ENCODE measurements at regions not wholly inside any gene's neighbourhood (a gene's known extent, or its start where the extent isn't known, plus 50 kb on each side); places are given as distances from the start of the nearest gene placed in this dataset.

DNA sequence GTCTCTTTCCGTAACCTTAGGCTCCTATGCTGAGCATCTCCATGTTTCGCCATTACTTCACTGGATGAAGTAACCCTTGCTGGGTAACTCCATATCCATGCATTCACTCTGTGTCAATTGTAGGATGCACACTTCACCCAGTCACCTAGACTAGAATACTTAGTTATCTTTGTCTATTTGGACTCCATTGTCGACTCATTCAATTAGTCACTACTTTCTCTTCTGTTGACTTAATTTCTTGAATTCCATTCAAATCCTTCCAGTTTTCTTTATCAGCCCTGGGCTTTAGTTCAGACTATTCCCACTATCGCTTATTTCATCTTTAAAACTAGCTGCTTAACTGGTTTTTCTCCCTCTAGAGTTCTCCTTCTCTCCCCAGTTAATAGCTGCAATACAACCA lies 111.3 kb upstream of the TNS3 start:
- TF ChIP-seq, protein P1, sequence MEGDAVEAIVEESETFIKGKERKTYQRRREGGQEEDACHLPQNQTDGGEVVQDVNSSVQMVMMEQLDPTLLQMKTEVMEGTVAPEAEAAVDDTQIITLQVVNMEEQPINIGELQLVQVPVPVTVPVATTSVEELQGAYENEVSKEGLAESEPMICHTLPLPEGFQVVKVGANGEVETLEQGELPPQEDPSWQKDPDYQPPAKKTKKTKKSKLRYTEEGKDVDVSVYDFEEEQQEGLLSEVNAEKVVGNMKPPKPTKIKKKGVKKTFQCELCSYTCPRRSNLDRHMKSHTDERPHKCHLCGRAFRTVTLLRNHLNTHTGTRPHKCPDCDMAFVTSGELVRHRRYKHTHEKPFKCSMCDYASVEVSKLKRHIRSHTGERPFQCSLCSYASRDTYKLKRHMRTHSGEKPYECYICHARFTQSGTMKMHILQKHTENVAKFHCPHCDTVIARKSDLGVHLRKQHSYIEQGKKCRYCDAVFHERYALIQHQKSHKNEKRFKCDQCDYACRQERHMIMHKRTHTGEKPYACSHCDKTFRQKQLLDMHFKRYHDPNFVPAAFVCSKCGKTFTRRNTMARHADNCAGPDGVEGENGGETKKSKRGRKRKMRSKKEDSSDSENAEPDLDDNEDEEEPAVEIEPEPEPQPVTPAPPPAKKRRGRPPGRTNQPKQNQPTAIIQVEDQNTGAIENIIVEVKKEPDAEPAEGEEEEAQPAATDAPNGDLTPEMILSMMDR (IDR thresholded peaks at IDR 0.05), result no peak
- TF ChIP-seq POLR2A (IDR thresholded peaks at IDR 0.05), result no peak
- Histone ChIP-seq H3K27ac (no peak overlapping the region), H3K4me1 (no peaks in the 10 kb centered on the region), H3K4me3 (replicated peaks in 1 of 3) (no peak overlapping the region), H3K36me3 (no peaks in the 10 kb centered on the region), H3K9me3 (no peaks in the 10 kb centered on the region), H3K27me3 (no peaks in the 10 kb centered on the region)
- intact Hi-C loops (cut with DNase I), result no loop called here
- DNase-seq, result no peak
- WGBS, 2 donors, result 89% methylated on average over 4 of the region's 4 CpGs

GRCh38 chr7:47691988-47692387 lies 110.1 kb upstream of the TNS3 start:
- H3K4me1 ChIP-seq, result no peaks in the 10 kb centered on the region
- no peak overlapping the region for H3K4me3 ChIP-seq (replicated peaks in 1 of 3)
- H3K9me3 ChIP-seq, result no peaks in the 10 kb centered on the region
- H3K36me3 ChIP-seq, result no peaks in the 10 kb centered on the region
- no peak overlapping the region for H3K27ac ChIP-seq
- no peak for DNase-seq
- no peaks in the 10 kb centered on the region for H3K27me3 ChIP-seq
- intact Hi-C loops (cut with DNase I), result no loop called here
- TF ChIP-seq, protein P1 (IDR thresholded peaks at IDR 0.05), result no peak
- no peak for TF ChIP-seq POLR2A (IDR thresholded peaks at IDR 0.05)

GRCh38 chr7:47690902-47691558 lies 109.1 kb upstream of the TNS3 start:
- intact Hi-C loops (cut with DNase I), result no loop called here
- Histone ChIP-seq H3K4me3 (replicated peaks in 1 of 3) (no peak overlapping the region), H3K27ac (no peak overlapping the region), H3K4me1 (no peaks in the 10 kb centered on the region), H3K9me3 (no peaks in the 10 kb centered on the region), H3K27me3 (no peaks in the 10 kb centered on the region), H3K36me3 (no peaks in the 10 kb centered on the region)
- DNase-seq, result no peak
- no peak for TF ChIP-seq POLR2A (IDR thresholded peaks at IDR 0.05)
- TF ChIP-seq, protein P1 (IDR thresholded peaks at IDR 0.05), result no peak
- WGBS, 2 donors, result 51 to 52% methylated on average over 3 of the region's 3 CpGs

GRCh38 chr7:47689558-47689957 lies 107.6 kb upstream of the TNS3 start:
- H3K9me3 ChIP-seq, result no peaks in the 10 kb centered on the region
- H3K36me3 ChIP-seq, result no peaks in the 10 kb centered on the region
- H3K27me3 ChIP-seq, result no peaks in the 10 kb centered on the region
- H3K4me1 ChIP-seq, result no peaks in the 10 kb centered on the region
- TF ChIP-seq POLR2A (IDR thresholded peaks at IDR 0.05), result no peak
- TF ChIP-seq, protein P1 (IDR thresholded peaks at IDR 0.05), result no peak
- whole genome bisulfite sequencing, 2 donors, result 79 to 80% methylated on average over 4 of the region's 4 CpGs
- intact Hi-C loops (cut with DNase I), result no loop called here
- H3K4me3 ChIP-seq (replicated peaks in 1 of 3), result no peak overlapping the region
- no peak for DNase-seq
- no peak overlapping the region for H3K27ac ChIP-seq

- intact Hi-C loops (cut with DNase I), result no loop called here
- H3K9me3 ChIP-seq, result no peaks in the 10 kb centered on the region
- no peaks in the 10 kb centered on the region for H3K27me3 ChIP-seq
- no peak overlapping the region for H3K27ac ChIP-seq
- 80 to 84% methylated on average over 15 of the region's 15 CpGs for WGBS, 2 donors
- H3K36me3 ChIP-seq, result no peaks in the 10 kb centered on the region
- TF ChIP-seq POLR2A (IDR thresholded peaks at IDR 0.05), result no peak
- DNase-seq, result no peak
- no peak overlapping the region for H3K4me3 ChIP-seq (replicated peaks in 1 of 3)
- H3K4me1 ChIP-seq, result no peaks in the 10 kb centered on the region
Observed at GRCh38 chr7:47688311-47689100, 106.6 kb upstream of the TNS3 start.
